ENCODE measurements at regions not wholly inside any gene's neighbourhood (a gene's known extent, or its start where the extent isn't known, plus 50 kb on each side); places are given as distances from the start of the nearest gene placed in this dataset.

- TF ChIP-seq, protein P1, sequence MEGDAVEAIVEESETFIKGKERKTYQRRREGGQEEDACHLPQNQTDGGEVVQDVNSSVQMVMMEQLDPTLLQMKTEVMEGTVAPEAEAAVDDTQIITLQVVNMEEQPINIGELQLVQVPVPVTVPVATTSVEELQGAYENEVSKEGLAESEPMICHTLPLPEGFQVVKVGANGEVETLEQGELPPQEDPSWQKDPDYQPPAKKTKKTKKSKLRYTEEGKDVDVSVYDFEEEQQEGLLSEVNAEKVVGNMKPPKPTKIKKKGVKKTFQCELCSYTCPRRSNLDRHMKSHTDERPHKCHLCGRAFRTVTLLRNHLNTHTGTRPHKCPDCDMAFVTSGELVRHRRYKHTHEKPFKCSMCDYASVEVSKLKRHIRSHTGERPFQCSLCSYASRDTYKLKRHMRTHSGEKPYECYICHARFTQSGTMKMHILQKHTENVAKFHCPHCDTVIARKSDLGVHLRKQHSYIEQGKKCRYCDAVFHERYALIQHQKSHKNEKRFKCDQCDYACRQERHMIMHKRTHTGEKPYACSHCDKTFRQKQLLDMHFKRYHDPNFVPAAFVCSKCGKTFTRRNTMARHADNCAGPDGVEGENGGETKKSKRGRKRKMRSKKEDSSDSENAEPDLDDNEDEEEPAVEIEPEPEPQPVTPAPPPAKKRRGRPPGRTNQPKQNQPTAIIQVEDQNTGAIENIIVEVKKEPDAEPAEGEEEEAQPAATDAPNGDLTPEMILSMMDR (IDR thresholded peaks at IDR 0.05) = no peak
- TF ChIP-seq POLR2A (IDR thresholded peaks at IDR 0.05) = no peak
Measured at GRCh38 chr7:106421181-106421762, 136.5 kb upstream of the NAMPT start.

All from Peyer's patch (tissue), 4 donors.